H1 (cell line): ENCODE measurements at regions not wholly inside any gene's neighbourhood (a gene's known extent, or its start where the extent isn't known, plus 50 kb on each side); places are given as distances from the start of the nearest gene placed in this dataset.

Source experiments
- SP4 ChIP-seq: IDR thresholded peaks from 2 replicates; pipeline ENCODE4 v1.6.1; 2012; ENCODE audit warnings: low read length, inconsistent platforms
- TF ChIP-seq, protein P1 (sequence below): fragments of 300-600 bp; sonication (generic); IDR thresholded peaks from 2 replicates; pipeline ENCODE4 v1.7.1; 2012; ENCODE audit warnings: low read length, moderate library complexity, mild to moderate bottlenecking, inconsistent platforms; ENCODE audit not compliant: insufficient replicate concordance

DNA sequence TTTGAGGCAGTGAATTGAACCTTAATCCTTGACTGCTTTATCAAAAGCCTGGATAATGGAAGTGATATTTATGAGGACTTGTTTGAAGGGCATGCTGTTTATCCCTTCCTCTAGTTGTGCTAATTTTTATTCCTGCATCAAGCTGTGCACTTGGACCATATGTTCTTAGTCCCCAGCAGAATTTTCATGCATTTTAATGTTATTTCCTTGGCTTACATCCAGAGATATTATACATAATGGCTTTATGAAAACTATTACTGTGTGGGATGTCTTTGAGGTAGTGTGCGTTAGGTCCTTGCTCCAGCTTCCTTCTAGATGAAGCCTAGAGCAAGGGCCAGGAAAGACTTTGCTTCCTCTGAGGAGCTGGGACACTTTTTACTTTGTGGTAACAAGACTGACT is 378.4 kb downstream of the LPIN1 start (continued):
- TF ChIP-seq, protein P1, sequence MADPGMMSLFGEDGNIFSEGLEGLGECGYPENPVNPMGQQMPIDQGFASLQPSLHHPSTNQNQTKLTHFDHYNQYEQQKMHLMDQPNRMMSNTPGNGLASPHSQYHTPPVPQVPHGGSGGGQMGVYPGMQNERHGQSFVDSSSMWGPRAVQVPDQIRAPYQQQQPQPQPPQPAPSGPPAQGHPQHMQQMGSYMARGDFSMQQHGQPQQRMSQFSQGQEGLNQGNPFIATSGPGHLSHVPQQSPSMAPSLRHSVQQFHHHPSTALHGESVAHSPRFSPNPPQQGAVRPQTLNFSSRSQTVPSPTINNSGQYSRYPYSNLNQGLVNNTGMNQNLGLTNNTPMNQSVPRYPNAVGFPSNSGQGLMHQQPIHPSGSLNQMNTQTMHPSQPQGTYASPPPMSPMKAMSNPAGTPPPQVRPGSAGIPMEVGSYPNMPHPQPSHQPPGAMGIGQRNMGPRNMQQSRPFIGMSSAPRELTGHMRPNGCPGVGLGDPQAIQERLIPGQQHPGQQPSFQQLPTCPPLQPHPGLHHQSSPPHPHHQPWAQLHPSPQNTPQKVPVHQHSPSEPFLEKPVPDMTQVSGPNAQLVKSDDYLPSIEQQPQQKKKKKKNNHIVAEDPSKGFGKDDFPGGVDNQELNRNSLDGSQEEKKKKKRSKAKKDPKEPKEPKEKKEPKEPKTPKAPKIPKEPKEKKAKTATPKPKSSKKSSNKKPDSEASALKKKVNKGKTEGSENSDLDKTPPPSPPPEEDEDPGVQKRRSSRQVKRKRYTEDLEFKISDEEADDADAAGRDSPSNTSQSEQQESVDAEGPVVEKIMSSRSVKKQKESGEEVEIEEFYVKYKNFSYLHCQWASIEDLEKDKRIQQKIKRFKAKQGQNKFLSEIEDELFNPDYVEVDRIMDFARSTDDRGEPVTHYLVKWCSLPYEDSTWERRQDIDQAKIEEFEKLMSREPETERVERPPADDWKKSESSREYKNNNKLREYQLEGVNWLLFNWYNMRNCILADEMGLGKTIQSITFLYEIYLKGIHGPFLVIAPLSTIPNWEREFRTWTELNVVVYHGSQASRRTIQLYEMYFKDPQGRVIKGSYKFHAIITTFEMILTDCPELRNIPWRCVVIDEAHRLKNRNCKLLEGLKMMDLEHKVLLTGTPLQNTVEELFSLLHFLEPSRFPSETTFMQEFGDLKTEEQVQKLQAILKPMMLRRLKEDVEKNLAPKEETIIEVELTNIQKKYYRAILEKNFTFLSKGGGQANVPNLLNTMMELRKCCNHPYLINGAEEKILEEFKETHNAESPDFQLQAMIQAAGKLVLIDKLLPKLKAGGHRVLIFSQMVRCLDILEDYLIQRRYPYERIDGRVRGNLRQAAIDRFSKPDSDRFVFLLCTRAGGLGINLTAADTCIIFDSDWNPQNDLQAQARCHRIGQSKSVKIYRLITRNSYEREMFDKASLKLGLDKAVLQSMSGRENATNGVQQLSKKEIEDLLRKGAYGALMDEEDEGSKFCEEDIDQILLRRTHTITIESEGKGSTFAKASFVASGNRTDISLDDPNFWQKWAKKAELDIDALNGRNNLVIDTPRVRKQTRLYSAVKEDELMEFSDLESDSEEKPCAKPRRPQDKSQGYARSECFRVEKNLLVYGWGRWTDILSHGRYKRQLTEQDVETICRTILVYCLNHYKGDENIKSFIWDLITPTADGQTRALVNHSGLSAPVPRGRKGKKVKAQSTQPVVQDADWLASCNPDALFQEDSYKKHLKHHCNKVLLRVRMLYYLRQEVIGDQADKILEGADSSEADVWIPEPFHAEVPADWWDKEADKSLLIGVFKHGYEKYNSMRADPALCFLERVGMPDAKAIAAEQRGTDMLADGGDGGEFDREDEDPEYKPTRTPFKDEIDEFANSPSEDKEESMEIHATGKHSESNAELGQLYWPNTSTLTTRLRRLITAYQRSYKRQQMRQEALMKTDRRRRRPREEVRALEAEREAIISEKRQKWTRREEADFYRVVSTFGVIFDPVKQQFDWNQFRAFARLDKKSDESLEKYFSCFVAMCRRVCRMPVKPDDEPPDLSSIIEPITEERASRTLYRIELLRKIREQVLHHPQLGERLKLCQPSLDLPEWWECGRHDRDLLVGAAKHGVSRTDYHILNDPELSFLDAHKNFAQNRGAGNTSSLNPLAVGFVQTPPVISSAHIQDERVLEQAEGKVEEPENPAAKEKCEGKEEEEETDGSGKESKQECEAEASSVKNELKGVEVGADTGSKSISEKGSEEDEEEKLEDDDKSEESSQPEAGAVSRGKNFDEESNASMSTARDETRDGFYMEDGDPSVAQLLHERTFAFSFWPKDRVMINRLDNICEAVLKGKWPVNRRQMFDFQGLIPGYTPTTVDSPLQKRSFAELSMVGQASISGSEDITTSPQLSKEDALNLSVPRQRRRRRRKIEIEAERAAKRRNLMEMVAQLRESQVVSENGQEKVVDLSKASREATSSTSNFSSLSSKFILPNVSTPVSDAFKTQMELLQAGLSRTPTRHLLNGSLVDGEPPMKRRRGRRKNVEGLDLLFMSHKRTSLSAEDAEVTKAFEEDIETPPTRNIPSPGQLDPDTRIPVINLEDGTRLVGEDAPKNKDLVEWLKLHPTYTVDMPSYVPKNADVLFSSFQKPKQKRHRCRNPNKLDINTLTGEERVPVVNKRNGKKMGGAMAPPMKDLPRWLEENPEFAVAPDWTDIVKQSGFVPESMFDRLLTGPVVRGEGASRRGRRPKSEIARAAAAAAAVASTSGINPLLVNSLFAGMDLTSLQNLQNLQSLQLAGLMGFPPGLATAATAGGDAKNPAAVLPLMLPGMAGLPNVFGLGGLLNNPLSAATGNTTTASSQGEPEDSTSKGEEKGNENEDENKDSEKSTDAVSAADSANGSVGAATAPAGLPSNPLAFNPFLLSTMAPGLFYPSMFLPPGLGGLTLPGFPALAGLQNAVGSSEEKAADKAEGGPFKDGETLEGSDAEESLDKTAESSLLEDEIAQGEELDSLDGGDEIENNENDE = no peak
- TF ChIP-seq SP4 = no peak
